ENCODE measurements at regions not wholly inside any gene's neighbourhood (a gene's known extent, or its start where the extent isn't known, plus 50 kb on each side); places are given as distances from the start of the nearest gene placed in this dataset.

- Histone ChIP-seq H3K9me3 (ENCODE audit: control insufficient read depth, insufficient read depth, low read length) (no peaks in the 10 kb centered on the region), H3K4me1 (ENCODE audit: control insufficient read depth, insufficient read depth, low read length) (no peaks in the 10 kb centered on the region), H3K36me3 (ENCODE audit: control insufficient read depth, insufficient read depth, low read length) (no peaks in the 10 kb centered on the region), H3K4me3 (ENCODE audit: low read length) (no peak overlapping the region), H3K27ac (ENCODE audit: low read length) (no peak overlapping the region), H3K27me3 (ENCODE audit: control insufficient read depth, insufficient read depth, low read length) (no peaks in the 10 kb centered on the region; the same call in 1 of the 2 replicates)
- no CpG with 5 or more reads among the region's 6 CpGs for WGBS (ENCODE audit: insufficient coverage, insufficient read length)
- no peak for DNase-seq (ENCODE audit: low read depth, low spot score)
These were observed 566.3 kb downstream of the UQCRFS1 start for GRCh38 chr19:28646629-28647028.

- Histone ChIP-seq H3K9me3 (ENCODE audit: control insufficient read depth, insufficient read depth, low read length) (no peaks in the 10 kb centered on the region), H3K4me1 (ENCODE audit: control insufficient read depth, insufficient read depth, low read length) (no peaks in the 10 kb centered on the region), H3K4me3 (ENCODE audit: low read length) (no peak overlapping the region), H3K36me3 (ENCODE audit: control insufficient read depth, insufficient read depth, low read length) (no peaks in the 10 kb centered on the region), H3K27me3 (ENCODE audit: control insufficient read depth, insufficient read depth, low read length) (no peaks in the 10 kb centered on the region), H3K27ac (ENCODE audit: low read length) (no peak overlapping the region)
- no CpG with 5 or more reads among the region's 4 CpGs for WGBS (ENCODE audit: insufficient coverage, insufficient read length)
- DNase-seq (ENCODE audit: low read depth, low spot score) = no peak
These were observed 568.7 kb downstream of the UQCRFS1 start for GRCh38 chr19:28644169-28644775.

GRCh38 chr19:28642787-28643683, 569.9 kb downstream of the UQCRFS1 start:
- no peaks in the 10 kb centered on the region for H3K27me3 ChIP-seq (ENCODE audit: control insufficient read depth, insufficient read depth, low read length)
- no peak overlapping the region for H3K27ac ChIP-seq (ENCODE audit: low read length)
- no peaks in the 10 kb centered on the region for H3K4me1 ChIP-seq (ENCODE audit: control insufficient read depth, insufficient read depth, low read length)
- DNase-seq (ENCODE audit: low read depth, low spot score) = no peak
- no CpG with 5 or more reads among the region's 10 CpGs for WGBS (ENCODE audit: insufficient coverage, insufficient read length)
- no peak overlapping the region for H3K4me3 ChIP-seq (ENCODE audit: low read length)
- H3K36me3 ChIP-seq (ENCODE audit: control insufficient read depth, insufficient read depth, low read length) = no peaks in the 10 kb centered on the region
- H3K9me3 ChIP-seq (ENCODE audit: control insufficient read depth, insufficient read depth, low read length) = no peaks in the 10 kb centered on the region

GRCh38 chr19:28641395-28641794, 571.6 kb downstream of the UQCRFS1 start:
- no peaks in the 10 kb centered on the region for H3K36me3 ChIP-seq (ENCODE audit: control insufficient read depth, insufficient read depth, low read length)
- H3K9me3 ChIP-seq (ENCODE audit: control insufficient read depth, insufficient read depth, low read length) = no peaks in the 10 kb centered on the region
- DNase-seq (ENCODE audit: low read depth, low spot score) = no peak
- no peak overlapping the region for H3K27ac ChIP-seq (ENCODE audit: low read length)
- H3K4me1 ChIP-seq (ENCODE audit: control insufficient read depth, insufficient read depth, low read length) = no peaks in the 10 kb centered on the region
- H3K27me3 ChIP-seq (ENCODE audit: control insufficient read depth, insufficient read depth, low read length) = no peaks in the 10 kb centered on the region
- H3K4me3 ChIP-seq (ENCODE audit: low read length) = no peak overlapping the region
- no CpG with 5 or more reads among the region's 6 CpGs for WGBS (ENCODE audit: insufficient coverage, insufficient read length)

- Histone ChIP-seq H3K27ac (ENCODE audit: low read length) (no peak overlapping the region), H3K4me1 (ENCODE audit: control insufficient read depth, insufficient read depth, low read length) (no peaks in the 10 kb centered on the region), H3K27me3 (ENCODE audit: control insufficient read depth, insufficient read depth, low read length) (no peaks in the 10 kb centered on the region), H3K4me3 (ENCODE audit: low read length) (no peak overlapping the region), H3K36me3 (ENCODE audit: control insufficient read depth, insufficient read depth, low read length) (no peaks in the 10 kb centered on the region), H3K9me3 (ENCODE audit: control insufficient read depth, insufficient read depth, low read length) (no peaks in the 10 kb centered on the region)
- DNase-seq (ENCODE audit: low read depth, low spot score) = no peak
- WGBS (ENCODE audit: insufficient coverage, insufficient read length) = no CpG with 5 or more reads among the region's 4 CpGs
These were observed 572.4 kb downstream of the UQCRFS1 start for GRCh38 chr19:28640506-28640905.

GRCh38 chr19:28638445-28638844, 574.5 kb downstream of the UQCRFS1 start:
- Histone ChIP-seq H3K9me3 (ENCODE audit: control insufficient read depth, insufficient read depth, low read length) (no peaks in the 10 kb centered on the region), H3K36me3 (ENCODE audit: control insufficient read depth, insufficient read depth, low read length) (no peaks in the 10 kb centered on the region), H3K27ac (ENCODE audit: low read length) (no peak overlapping the region), H3K27me3 (ENCODE audit: control insufficient read depth, insufficient read depth, low read length) (no peaks in the 10 kb centered on the region), H3K4me3 (ENCODE audit: low read length) (no peak overlapping the region), H3K4me1 (ENCODE audit: control insufficient read depth, insufficient read depth, low read length) (peaks cover 1% of the 10 kb centered on the region)
- no peak for DNase-seq (ENCODE audit: low read depth, low spot score)
- WGBS (ENCODE audit: insufficient coverage, insufficient read length) = no CpG with 5 or more reads among the region's 4 CpGs

GRCh38 chr19:28636706-28637105, 576.2 kb downstream of the UQCRFS1 start:
- peaks cover 6% of the 10 kb centered on the region for H3K4me1 ChIP-seq (ENCODE audit: control insufficient read depth, insufficient read depth, low read length)

GRCh38 chr19:28636016-28636629, 576.8 kb downstream of the UQCRFS1 start:
- Histone ChIP-seq H3K4me1 (ENCODE audit: control insufficient read depth, insufficient read depth, low read length) (peaks cover 6% of the 10 kb centered on the region), H3K36me3 (ENCODE audit: control insufficient read depth, insufficient read depth, low read length) (no peaks in the 10 kb centered on the region), H3K27ac (ENCODE audit: low read length) (no peak overlapping the region), H3K9me3 (ENCODE audit: control insufficient read depth, insufficient read depth, low read length) (no peaks in the 10 kb centered on the region), H3K4me3 (ENCODE audit: low read length) (no peak overlapping the region), H3K27me3 (ENCODE audit: control insufficient read depth, insufficient read depth, low read length) (no peaks in the 10 kb centered on the region)
- no peak for DNase-seq (ENCODE audit: low read depth, low spot score)
- WGBS (ENCODE audit: insufficient coverage, insufficient read length) = no CpG with 5 or more reads among the region's 5 CpGs

More at GRCh38 chr19:28636706-28637105, 576.2 kb downstream of the UQCRFS1 start:
- DNase-seq (ENCODE audit: low read depth, low spot score) = no peak
- no peaks in the 10 kb centered on the region for H3K27me3 ChIP-seq (ENCODE audit: control insufficient read depth, insufficient read depth, low read length)
- no peaks in the 10 kb centered on the region for H3K9me3 ChIP-seq (ENCODE audit: control insufficient read depth, insufficient read depth, low read length)
- no peaks in the 10 kb centered on the region for H3K36me3 ChIP-seq (ENCODE audit: control insufficient read depth, insufficient read depth, low read length)
- no peak overlapping the region for H3K4me3 ChIP-seq (ENCODE audit: low read length)
- no peak overlapping the region for H3K27ac ChIP-seq (ENCODE audit: low read length)
- WGBS (ENCODE audit: insufficient coverage, insufficient read length) = no CpG with 5 or more reads among the region's 5 CpGs

GRCh38 chr19:28634837-28635236, 578.1 kb downstream of the UQCRFS1 start:
- Histone ChIP-seq H3K9me3 (ENCODE audit: control insufficient read depth, insufficient read depth, low read length) (no peaks in the 10 kb centered on the region), H3K27ac (ENCODE audit: low read length) (no peak overlapping the region), H3K4me3 (ENCODE audit: low read length) (no peak overlapping the region), H3K4me1 (ENCODE audit: control insufficient read depth, insufficient read depth, low read length) (peaks cover 6% of the 10 kb centered on the region), H3K36me3 (ENCODE audit: control insufficient read depth, insufficient read depth, low read length) (no peaks in the 10 kb centered on the region), H3K27me3 (ENCODE audit: control insufficient read depth, insufficient read depth, low read length) (no peaks in the 10 kb centered on the region)
- no CpG with 5 or more reads among the region's 1 CpG for WGBS (ENCODE audit: insufficient coverage, insufficient read length)
- no peak for DNase-seq (ENCODE audit: low read depth, low spot score)

GRCh38 chr19:28634019-28634328, 579.0 kb downstream of the UQCRFS1 start:
- no peak for DNase-seq (ENCODE audit: low read depth, low spot score)
- H3K27me3 ChIP-seq (ENCODE audit: control insufficient read depth, insufficient read depth, low read length) = no peaks in the 10 kb centered on the region
- H3K4me1 ChIP-seq (ENCODE audit: control insufficient read depth, insufficient read depth, low read length) = peaks cover 6% of the 10 kb centered on the region
- H3K27ac ChIP-seq (ENCODE audit: low read length) = no peak overlapping the region
- no peaks in the 10 kb centered on the region for H3K9me3 ChIP-seq (ENCODE audit: control insufficient read depth, insufficient read depth, low read length)
- no peaks in the 10 kb centered on the region for H3K36me3 ChIP-seq (ENCODE audit: control insufficient read depth, insufficient read depth, low read length)
- no peak overlapping the region for H3K4me3 ChIP-seq (ENCODE audit: low read length)

Data from iPS DF 6.9 (cell line).